HG03565 (cell line): ENCODE measurements at regions not wholly inside any gene's neighbourhood (a gene's known extent, or its start where the extent isn't known, plus 50 kb on each side); places are given as distances from the start of the nearest gene placed in this dataset.

ENCODE experiments used
- ATAC-seq: cut with Tn5 transposase; IDR thresholded peaks from one replicate; pipeline ENCODE4 v1.9.1; 2021; ENCODE audit warnings: mild to moderate bottlenecking, moderate library complexity; ENCODE audit not compliant: unreplicated experiment

DNA sequence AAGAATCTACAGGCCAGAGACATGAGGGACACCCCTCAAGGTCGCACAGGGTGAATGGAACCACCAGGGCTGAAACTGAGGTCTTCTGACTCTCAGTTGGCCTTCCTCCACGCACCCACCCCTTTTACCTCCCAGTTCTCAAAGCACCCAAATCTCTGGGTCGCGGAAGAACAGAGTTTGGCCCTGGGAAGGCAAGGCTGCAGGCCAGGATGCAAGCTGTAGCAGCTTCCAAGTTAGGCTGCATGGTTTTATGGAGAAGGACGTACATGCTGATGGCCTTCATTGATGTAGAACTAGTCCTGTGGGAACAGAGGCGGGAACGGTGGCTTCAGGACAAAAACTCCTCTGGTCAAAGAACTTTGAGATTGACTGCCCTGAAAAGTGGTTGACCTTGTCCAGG, 143.5 kb upstream of the B3GAT1 start:
- no peak for ATAC-seq

DNA sequence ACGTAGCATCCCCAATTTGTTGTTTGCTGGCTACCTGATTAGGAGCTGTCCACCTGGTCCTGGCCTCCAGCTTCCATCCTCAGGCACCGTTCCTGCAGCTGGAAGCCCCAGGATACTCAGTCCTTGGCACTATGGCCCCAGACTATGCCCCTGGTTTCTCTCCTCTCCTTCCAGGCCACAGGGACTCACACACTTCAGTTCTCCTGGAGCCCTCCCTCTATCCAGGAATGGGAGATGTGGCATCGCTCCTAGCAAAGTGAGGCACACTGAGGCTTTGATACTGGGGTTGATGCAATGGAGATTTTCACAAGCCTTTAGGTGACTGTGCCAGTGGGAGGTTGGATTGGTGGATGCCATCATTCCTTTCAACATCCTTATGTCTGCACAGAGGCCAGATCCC, 142.8 kb upstream of the B3GAT1 start:
- no peak for ATAC-seq

DNA sequence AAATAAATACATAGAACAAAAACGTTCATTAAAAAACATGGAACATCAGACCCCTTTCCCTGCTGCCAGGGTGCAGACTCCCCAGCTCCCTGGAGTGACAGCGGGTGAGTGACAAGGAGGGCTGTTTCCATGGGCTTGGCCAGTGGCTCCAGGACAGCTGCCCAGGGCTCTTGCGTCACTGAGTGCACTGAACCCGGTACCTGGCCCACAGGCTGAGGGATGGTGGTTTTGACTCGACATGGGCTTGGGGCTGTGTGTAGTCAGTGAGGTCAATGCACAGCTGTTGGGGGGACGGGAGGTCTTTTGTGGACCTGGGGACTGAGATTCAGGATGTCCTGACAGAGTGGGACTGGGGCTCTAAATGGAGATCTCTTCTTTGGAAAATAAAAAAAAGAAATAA, 142.1 kb upstream of the B3GAT1 start:
- ATAC-seq = no peak

DNA sequence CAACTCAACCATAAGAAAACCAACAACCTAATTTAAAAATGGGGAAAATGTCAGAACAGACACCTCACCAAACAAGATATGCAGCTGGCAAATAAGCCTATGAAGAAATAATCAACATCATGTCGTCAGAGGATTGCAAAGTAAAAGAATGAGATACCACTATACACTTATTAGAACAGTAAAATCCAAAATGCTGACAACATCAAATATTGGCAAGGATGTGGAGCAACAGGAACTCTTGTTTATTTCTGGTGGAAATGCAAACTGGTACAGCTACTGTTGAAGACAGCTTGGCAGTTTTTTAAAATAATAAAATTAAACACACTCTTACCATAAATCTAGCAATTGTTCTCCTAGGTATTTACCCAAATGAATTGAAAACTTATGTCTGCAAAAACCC, 140.7 kb upstream of the B3GAT1 start:
- no peak for ATAC-seq

DNA sequence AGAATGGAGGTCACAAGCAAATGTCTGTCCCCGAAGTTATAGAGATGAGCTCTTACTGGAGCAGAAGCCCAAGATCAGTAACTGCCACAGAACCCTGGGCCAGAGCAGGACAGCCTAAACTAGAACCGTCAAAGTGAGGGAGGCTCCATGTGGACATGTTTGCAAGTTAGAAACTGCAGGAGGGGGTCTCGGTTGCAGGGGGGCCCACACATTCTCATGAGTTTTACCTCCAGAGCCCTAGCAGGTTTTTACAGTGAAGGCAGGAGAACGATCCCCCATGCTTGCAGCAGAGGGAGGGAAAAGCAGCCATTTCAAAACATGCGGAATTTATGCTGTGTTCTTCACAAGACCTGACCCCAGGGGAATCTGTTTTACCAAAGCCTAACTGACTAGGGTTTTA, 133.5 kb upstream of the B3GAT1 start:
- no peak for ATAC-seq

DNA sequence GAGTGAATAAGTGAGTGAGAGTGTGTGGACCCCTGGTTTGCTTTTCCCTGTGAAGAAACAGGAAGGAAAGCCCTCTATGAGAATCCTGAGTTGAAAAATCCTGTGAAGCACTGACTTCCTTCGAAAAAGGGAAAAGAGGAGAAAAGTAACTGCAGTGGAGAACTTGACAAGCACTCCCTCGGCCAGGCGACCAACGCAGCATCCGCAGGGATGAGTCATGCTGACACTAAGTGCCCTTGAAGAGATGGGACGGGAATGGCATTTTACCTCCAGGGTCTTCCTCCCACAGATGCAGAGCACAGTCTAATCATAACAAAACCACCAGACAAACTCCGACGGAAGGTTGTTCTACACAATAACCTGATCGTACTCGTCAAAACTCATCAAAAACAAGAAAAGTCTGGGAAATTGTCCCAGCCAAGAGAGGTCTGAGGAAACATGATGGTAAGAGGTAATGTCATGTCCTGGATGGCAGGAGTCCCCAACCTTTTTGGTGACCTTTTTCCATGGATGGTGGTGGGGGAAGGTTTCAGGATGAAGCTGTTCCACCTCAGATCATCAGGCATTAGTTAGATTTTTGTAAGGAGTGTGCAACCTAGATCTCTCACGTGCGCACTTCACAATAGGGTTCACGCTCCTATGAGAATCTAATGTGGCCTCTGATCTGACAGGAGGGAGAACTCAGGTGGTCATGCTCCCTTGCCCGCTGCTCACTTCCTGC, 132.2 kb upstream of the B3GAT1 start:
- ATAC-seq = no peak

DNA sequence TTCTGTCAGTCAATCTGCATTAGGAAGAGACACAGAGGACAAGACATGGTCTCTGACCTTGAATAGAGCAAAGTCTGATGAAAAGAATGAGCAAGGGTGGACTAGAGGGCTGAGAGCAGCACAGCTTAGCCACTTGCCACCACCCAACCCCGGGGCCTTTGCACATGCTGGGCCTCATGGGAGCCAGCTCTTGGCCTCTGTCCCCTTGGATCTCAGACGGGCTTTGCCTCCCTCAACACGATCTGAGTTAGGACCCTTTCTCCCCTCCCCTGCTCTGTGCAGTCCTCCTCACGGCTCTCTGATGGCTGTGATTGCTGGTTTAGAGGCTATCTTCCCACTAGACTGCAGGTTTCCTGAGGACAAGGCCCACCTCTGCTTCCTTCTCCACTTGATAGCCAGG, 131.6 kb upstream of the B3GAT1 start:
- no peak for ATAC-seq

DNA sequence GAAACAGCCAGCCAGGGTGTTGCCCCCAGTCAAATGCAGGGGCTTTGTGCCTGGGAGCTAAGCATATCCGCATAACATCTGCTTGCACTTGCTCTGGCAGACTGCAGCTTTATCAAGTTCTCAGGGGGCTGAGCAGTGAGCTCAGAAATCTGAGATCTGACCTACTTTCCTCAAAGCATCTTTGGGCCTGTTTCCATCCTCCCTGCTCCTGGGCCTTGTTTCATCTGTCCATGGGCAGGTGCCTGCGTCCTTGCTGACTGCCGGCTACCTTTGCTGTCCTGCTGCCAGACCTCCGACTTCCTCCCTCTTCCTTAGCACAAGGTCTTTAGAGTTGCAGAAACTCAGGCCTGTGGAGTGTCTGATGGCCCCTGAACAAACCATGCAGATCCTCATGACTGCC, 131.2 kb upstream of the B3GAT1 start:
- ATAC-seq = no peak

DNA sequence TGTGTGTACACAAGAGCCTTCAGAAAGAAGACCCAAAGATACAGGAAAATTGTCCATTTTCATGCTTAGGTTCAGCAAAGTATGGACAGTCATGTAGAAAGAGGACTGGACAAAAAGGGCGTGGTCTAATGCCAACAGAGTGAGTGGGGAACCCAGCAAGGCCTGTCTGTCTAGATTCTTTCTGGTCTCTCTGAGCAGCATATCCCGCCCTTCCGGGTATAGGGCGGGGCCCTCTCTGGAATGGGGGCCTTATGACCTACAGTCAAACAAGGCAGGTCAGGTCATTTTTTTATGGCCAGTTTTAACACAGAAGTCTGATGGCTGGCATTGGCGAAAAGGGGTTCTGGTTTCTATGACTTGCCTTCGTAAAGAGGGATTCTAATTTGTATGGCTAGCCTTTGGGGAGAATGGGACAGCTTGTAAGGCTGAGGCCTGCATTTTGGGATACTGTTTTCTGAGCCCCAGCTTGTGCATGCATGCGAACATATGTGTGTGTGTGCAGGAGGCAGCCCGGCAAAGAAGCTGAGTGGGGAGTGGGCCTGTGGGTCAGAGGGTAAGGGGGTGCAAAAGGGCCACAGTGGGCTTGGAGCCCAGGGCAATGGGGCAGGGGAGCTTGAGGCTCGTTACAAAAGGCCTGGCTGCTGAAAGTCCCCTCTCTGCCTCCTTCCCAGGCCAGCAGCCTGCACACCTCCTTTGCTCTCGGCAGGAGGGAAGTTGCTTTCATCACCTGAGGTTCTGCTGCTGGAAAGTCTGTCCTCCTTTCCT, 130.5 kb upstream of the B3GAT1 start:
- no peak for ATAC-seq

DNA sequence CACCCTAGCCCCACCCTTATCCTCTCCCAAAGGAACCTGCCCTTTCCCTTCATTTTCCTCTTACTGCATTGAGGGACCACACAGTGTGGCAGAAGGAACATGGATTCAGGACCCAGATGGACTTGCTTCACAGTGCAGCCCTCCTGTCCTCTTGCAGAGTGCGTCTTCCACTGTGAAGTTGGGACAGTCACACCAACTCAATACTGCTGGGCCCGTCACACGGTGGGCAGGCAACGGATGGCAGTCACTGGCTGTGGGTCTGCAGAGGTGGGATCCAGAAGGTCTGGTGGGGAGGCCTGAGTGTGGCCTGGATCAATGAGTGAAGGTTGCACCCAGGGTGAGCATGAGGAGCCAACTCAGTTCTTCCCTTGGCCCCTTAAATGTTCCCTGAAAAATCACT, 129.9 kb upstream of the B3GAT1 start:
- no peak for ATAC-seq

DNA sequence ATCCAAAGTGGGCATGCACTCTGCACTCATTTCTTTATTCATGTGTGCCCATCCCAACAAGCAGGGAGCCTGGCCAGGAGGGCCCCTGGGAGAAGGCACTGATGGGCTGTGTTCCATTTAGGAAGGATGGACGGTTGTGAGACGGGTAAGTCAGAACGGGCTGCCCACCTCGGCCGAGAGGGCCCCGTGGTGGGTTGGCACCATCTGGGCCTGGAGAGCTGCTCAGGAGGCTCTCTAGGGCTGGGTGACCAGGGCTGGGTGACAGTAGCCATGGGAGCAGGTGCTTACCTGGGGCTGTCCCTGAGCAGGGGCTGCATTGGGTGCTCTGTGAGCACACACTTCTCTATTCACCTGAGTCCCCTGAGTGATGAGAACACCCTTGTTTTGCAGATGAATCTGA, 129.3 kb upstream of the B3GAT1 start:
- ATAC-seq = no peak

DNA sequence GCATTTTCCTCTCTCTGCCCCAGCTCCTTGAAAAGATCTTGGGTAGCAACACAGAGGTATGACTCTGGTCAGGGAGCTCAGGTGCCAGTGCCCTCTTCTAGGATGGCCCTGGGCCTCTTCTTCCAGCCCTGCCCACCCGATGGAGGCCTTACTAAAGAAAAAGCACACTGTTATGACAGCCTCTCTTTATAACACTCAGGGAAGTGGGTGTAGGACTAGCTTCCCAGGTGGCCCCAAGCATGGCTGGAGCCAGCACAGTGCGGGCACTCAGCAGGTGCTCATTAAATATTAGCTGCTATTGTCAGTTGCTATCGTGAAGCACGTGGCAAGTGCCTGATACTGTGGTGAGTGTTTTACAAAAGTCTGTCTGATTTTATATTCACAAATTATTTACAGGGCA, 127.2 kb upstream of the B3GAT1 start:
- no peak for ATAC-seq

DNA sequence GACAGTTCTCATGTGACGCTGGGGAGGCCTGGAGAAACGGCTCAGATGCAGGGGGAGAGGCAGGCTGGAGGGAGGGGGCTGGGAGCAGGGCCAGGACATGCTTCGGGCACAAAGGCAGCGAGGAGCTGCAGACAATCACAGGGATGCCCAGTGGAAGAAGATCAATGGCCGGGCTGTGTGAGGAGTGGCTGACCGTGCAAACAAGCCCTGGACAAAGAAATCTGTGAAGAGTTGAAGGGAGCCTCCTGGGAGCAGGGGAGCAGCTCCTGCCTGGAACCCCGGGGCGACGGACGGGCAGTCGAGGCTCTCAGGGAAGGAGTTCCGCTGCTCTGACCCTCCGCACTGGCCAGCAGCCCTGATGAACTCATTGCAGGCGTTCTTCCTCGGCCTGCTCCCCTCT, 126.7 kb upstream of the B3GAT1 start:
- ATAC-seq = no peak

DNA sequence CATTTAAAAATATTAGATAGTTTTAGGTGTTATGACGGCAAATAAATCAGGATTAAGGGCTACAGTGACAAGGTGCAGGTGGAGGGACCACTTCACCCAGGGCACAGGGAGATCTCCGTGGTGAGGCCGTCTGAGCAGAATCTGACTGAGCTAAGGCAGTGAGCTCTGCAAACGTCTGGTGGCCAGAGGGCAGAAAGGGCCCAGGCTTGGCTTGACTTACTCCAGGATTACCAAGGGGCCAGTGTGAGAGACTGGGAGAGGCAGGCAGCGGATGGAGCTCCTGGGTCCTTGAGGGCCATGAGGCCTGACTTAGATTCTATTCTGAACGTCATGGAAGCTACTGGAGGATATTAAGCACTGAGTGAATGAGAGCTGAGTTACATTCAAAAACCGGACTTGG, 125.9 kb upstream of the B3GAT1 start:
- ATAC-seq = no peak

DNA sequence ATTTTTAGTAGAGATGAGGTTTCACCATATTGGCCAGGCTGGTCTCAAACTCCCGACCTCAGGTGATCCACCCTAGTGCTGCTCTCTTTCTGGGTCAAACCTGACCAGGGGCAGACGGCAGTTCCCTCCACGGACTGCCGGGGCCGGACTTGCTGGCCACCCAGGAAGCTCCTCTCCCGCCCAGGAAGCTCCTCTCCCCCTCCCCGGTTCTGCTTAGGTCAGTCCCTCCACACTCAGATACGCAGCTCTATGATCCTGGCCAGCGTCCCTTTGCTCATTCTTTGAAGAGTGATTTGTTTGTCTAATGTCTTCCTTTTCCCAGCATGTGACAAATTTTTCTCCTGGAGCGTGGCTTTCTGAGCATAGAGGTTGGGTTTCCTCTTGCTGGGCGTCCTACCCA, 125.3 kb upstream of the B3GAT1 start:
- no peak for ATAC-seq

DNA sequence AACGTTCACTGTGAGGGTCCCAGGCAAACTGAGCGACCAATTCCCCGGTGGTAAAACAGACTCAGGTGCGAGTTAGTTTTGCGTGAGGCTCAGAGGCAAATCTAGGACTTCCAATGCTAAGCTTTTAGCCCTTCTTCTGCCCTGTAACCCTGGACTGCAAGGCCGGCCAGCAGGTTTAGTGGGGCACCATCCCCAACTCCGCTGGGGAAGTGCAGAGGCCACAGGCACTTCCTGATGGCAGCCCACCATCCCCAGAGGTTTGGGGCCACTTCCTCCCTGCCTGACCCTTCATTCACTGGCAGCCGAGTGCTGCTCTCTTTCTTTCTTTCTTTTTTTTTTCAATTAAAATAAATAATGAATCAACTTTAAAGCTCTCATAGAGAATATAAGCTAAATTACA, 124.6 kb upstream of the B3GAT1 start:
- ATAC-seq = no peak

DNA sequence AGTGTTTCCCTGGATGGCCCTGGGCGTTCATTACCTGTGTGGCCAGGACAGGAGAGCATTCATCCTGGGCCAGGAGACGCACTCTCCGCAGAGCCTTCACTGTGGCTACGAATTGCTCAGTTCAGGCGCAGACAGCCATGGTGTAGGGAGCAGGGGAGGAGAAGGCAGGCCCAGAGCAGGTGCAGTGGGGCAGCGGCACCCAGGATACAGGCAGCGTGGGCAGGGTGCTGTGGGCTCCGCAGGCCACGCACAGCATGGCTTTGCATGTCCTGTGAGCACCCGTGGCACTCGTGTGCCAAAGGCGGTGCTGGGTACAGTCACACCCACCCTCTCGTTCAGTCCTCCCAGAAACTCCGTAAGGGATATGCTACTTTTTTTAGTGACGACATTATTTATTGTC, 124.2 kb upstream of the B3GAT1 start:
- no peak for ATAC-seq

DNA sequence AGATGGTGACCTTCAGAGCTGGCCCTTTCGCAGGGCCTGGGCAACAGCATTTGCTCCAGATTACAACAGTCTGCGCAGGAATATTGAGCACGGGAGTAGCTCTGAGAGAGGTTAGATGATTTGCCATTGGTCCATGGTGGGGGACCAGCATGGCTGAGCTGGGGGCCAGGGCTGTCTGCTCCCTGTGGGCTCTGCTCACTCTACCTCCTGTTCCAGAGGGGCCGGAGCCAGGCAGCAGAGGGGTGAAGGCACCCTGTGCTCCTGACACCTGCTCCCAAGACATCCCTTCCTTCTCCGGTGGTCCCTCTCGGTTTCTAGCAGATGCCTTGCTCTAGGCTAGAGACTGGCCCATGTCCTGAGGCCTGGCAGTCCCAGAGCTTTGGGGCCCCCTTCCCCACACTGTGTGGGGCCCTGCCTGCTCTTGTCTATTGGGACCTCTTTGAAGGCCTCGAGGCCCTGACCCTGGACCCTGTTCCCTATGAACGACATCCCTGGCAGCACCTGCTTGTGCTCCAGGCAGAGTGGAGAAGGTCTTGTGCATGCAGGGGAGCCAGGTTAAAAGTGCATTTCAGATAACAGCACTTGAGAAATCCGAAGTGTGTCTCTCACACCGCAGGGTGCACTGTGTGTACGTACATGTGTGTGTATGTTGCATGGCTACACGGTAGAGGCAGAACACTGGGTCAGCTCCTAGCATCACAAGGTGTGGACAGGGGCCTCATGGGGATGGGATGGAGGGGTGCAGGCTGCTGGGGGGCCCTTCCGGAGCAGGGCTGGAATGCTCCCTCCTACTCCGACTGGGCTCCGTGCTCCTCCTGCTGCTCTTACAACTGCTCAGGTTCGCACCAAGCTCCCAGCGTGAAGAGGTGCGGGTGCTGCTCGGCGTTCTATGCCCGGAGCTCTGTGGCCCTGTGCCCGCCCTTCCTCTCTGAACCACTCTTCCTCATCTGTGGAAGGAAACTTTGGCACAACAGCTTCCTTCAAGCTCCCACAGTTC, 123.3 kb upstream of the B3GAT1 start:
- ATAC-seq = no peak

DNA sequence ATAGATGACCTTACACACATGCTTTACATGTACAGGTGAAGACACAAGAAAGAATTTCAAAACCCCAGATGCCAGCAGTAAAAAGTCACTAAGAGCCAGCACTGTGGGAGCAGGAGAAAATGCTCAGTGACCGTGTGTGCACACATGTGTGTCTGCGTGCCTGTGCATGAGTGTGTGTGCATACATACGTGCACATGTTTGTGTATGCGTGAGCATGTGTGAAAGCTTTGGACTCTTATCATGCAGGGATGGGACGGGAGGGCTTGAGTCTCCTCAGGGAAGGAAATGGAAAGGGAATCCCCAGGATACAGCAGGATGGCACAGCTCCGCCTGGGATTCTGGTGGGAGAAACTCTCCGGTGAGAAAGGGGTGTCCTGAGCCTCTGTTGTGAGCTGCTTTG, 121.5 kb upstream of the B3GAT1 start:
- no peak for ATAC-seq

DNA sequence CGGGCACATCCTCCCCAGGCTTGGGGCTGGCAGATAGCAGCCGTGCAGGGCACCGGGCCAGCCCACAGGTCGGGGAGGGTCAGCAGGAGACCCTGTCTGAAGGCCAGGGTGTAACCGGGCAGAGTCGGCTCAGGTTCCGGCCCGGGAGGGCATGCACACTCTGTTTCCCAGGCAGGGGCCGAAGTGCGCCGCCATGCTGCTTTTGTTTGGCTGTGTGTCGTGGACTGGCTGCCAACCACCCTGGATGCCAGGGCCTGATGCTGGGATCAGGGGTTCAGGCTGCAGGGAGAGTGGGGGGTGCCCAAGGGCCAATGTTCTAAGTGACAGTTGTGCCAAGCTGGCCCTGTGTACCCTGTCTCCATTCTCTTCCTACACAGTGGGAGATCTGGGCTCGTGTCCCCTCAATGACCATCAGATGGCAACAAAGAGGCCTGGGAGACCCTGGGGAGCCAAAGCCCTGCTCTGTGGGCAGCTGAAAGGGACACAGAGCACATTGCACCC, 120.9 kb upstream of the B3GAT1 start:
- ATAC-seq = no peak
